Neural cell (in vitro differentiated cells): ENCODE measurements at regions not wholly inside any gene's neighbourhood (a gene's known extent, or its start where the extent isn't known, plus 50 kb on each side); places are given as distances from the start of the nearest gene placed in this dataset.

Experiments
- H2AFZ ChIP-seq: fragments of 200-600, 300-800 bp; sonication (generic), shearing (Covaris generic); 2 replicates; pipeline ENCODE4 v1.6.0; 2014; ENCODE audit warnings: low read depth, mild to moderate bottlenecking, antibody characterized with exemption, low read length, moderate library complexity
- H3F3A ChIP-seq: fragments of 200-600 bp; shearing (Covaris generic); 2 replicates; pipeline ENCODE4 v1.6.1; 2016; ENCODE audit warnings: mild to moderate bottlenecking, moderate library complexity, mixed read lengths, antibody characterized with exemption, low read length; ENCODE audit not compliant: insufficient read depth, poor library complexity, severe bottlenecking
- H3K27ac ChIP-seq: fragments of 200-600, 300-800 bp; sonication (generic), shearing (Covaris generic); 2 replicates; pipeline ENCODE4 v1.5.1; 2014; ENCODE audit warnings: mild to moderate bottlenecking, low read length, moderate library complexity
- H3K27me3 ChIP-seq: fragments of 300-800, 200-600 bp; sonication (generic), shearing (Covaris generic); 2 replicates; pipeline ENCODE4 v1.6.0; 2014; ENCODE audit warnings: mild to moderate bottlenecking, low read depth, low read length, moderate library complexity; ENCODE audit not compliant: insufficient read depth
- H3K36me3 ChIP-seq: fragments of 300-800, 200-600 bp; sonication (generic), shearing (Covaris generic); 2 replicates; pipeline ENCODE4 v1.5.1; 2014; ENCODE audit warnings: mild to moderate bottlenecking, antibody characterized with exemption, low read length, moderate library complexity; ENCODE audit not compliant: insufficient read depth
- H3K4me2 ChIP-seq: fragments of 300-800, 200-600 bp; sonication (generic), shearing (Covaris generic); 2 replicates; pipeline ENCODE4 v1.6.0; 2014; ENCODE audit warnings: mild to moderate bottlenecking, low read length
- H3K4me3 ChIP-seq: fragments of 300-800, 200-600 bp; sonication (generic), shearing (Covaris generic); 2 replicates; pipeline ENCODE4 v1.5.1; 2014; ENCODE audit warnings: mild to moderate bottlenecking, low read length, moderate library complexity
- H3K79me2 ChIP-seq: fragments of 200-600 bp; shearing (Covaris generic); replicated peaks from 2 replicates; pipeline ENCODE4 v1.6.0; 2014; ENCODE audit warnings: mild to moderate bottlenecking, low read length, moderate library complexity; ENCODE audit not compliant: insufficient read depth
- H3K9ac ChIP-seq: fragments of 300-800, 200-600 bp; sonication (generic), shearing (Covaris generic); 2 replicates; pipeline ENCODE4 v1.6.1; 2016; ENCODE audit warnings: mild to moderate bottlenecking, low read length, mixed read lengths
- H3K9me2 ChIP-seq: fragments of 200-600 bp; shearing (Covaris generic); 2 replicates; pipeline ENCODE4 v1.6.1; 2016; ENCODE audit warnings: mild to moderate bottlenecking, low read length, mixed read lengths; ENCODE audit not compliant: insufficient read depth
- H3K9me3 ChIP-seq: fragments of 200-600, 300-800 bp; sonication (generic), shearing (Covaris generic); 2 replicates; pipeline ENCODE4 v1.6.1; 2016; ENCODE audit warnings: mild to moderate bottlenecking, mixed run types, low read length, moderate library complexity, mixed read lengths
- H4K20me1 ChIP-seq: fragments of 200-600 bp; shearing (Covaris generic); 2 replicates; pipeline ENCODE4 v1.6.1; 2016; ENCODE audit warnings: mild to moderate bottlenecking, mixed run types; ENCODE audit not compliant: insufficient read depth
- EP300 ChIP-seq: fragments of 450-650 bp; conservative IDR thresholded peaks from 2 replicates; pipeline ENCODE4 v1.6.1; 2014; ENCODE audit warnings: antibody characterized with exemption, mild to moderate bottlenecking, moderate library complexity; ENCODE audit not compliant: poor library complexity, severe bottlenecking
- EZH2 ChIP-seq: fragments of 200-600, 300-800 bp; shearing (Covaris generic), sonication (generic); IDR thresholded peaks from 2 replicates; pipeline ENCODE4 v1.6.1; 2014; ENCODE audit warnings: antibody characterized with exemption, low read length, borderline replicate concordance, mild to moderate bottlenecking; ENCODE audit not compliant: insufficient read depth, poor library complexity, severe bottlenecking
- MXI1 ChIP-seq: fragments of 450-650 bp; conservative IDR thresholded peaks from 2 replicates; pipeline ENCODE4 v1.6.1; 2014; ENCODE audit warnings: antibody characterized with exemption, mild to moderate bottlenecking; ENCODE audit not compliant: poor library complexity, severe bottlenecking
- POLR2AphosphoS5 ChIP-seq: IDR thresholded peaks from 2 replicates; pipeline ENCODE4 v1.6.1; 2012
- RAD21 ChIP-seq: fragments of 450-650 bp; conservative IDR thresholded peaks from 2 replicates; pipeline ENCODE4 v1.6.1; 2014; ENCODE audit warnings: antibody characterized with exemption, mild to moderate bottlenecking, moderate library complexity
- SMC3 ChIP-seq: fragments of 450-650 bp; conservative IDR thresholded peaks from 2 replicates; pipeline ENCODE4 v1.6.1; 2014; ENCODE audit warnings: antibody characterized with exemption, mild to moderate bottlenecking, moderate library complexity; ENCODE audit not compliant: poor library complexity
- TF ChIP-seq, protein P1 (sequence below): IDR thresholded peaks from 2 replicates; pipeline ENCODE4 v1.6.1; 2012; ENCODE audit warnings: borderline replicate concordance
- TF ChIP-seq, protein P2 (sequence below): fragments of 450-650 bp; IDR thresholded peaks from 2 replicates; pipeline ENCODE4 v1.5.1; 2014; ENCODE audit warnings: antibody characterized with exemption, mild to moderate bottlenecking, moderate library complexity; ENCODE audit not compliant: poor library complexity, severe bottlenecking

DNA sequence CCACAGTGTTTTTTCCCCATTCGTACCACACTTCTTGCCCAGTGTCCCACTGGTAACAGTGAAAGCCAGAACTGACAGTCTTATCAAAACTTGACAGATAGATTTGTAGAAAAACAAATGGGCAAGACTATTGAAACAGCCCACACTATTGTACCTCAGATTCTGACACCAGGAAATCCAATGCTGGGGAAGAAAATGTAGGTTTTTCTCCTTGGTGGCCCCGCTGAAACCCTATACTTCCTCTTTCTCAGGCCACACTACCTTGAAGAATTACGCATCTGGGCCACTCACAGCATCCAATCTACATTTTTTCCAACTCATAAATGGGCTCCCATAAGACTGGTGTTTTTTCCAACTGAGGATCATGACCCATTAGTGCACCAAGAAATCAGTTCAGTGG, 90.9 kb upstream of the HDDC2 start:
- Histone ChIP-seq H3K27ac (no peak overlapping the region), H3K9ac (no peak overlapping the region), H3F3A (no peaks in the 10 kb centered on the region), H3K36me3 (no peaks in the 10 kb centered on the region), H3K4me3 (no peak overlapping the region), H4K20me1 (no peaks in the 10 kb centered on the region), H3K4me2 (no peak overlapping the region), H2AFZ (no peak overlapping the region), H3K9me3 (no peaks in the 10 kb centered on the region), H3K79me2 (no peaks in the 10 kb centered on the region), H3K9me2 (no peaks in the 10 kb centered on the region), H3K27me3 (no peaks in the 10 kb centered on the region)
- TF ChIP-seq EZH2 (no peak), POLR2AphosphoS5 (no peak), RAD21 (no peak)
- TF ChIP-seq, protein P1, sequence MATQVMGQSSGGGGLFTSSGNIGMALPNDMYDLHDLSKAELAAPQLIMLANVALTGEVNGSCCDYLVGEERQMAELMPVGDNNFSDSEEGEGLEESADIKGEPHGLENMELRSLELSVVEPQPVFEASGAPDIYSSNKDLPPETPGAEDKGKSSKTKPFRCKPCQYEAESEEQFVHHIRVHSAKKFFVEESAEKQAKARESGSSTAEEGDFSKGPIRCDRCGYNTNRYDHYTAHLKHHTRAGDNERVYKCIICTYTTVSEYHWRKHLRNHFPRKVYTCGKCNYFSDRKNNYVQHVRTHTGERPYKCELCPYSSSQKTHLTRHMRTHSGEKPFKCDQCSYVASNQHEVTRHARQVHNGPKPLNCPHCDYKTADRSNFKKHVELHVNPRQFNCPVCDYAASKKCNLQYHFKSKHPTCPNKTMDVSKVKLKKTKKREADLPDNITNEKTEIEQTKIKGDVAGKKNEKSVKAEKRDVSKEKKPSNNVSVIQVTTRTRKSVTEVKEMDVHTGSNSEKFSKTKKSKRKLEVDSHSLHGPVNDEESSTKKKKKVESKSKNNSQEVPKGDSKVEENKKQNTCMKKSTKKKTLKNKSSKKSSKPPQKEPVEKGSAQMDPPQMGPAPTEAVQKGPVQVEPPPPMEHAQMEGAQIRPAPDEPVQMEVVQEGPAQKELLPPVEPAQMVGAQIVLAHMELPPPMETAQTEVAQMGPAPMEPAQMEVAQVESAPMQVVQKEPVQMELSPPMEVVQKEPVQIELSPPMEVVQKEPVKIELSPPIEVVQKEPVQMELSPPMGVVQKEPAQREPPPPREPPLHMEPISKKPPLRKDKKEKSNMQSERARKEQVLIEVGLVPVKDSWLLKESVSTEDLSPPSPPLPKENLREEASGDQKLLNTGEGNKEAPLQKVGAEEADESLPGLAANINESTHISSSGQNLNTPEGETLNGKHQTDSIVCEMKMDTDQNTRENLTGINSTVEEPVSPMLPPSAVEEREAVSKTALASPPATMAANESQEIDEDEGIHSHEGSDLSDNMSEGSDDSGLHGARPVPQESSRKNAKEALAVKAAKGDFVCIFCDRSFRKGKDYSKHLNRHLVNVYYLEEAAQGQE = no peak
- TF ChIP-seq, protein P2, sequence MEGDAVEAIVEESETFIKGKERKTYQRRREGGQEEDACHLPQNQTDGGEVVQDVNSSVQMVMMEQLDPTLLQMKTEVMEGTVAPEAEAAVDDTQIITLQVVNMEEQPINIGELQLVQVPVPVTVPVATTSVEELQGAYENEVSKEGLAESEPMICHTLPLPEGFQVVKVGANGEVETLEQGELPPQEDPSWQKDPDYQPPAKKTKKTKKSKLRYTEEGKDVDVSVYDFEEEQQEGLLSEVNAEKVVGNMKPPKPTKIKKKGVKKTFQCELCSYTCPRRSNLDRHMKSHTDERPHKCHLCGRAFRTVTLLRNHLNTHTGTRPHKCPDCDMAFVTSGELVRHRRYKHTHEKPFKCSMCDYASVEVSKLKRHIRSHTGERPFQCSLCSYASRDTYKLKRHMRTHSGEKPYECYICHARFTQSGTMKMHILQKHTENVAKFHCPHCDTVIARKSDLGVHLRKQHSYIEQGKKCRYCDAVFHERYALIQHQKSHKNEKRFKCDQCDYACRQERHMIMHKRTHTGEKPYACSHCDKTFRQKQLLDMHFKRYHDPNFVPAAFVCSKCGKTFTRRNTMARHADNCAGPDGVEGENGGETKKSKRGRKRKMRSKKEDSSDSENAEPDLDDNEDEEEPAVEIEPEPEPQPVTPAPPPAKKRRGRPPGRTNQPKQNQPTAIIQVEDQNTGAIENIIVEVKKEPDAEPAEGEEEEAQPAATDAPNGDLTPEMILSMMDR = no peak

DNA sequence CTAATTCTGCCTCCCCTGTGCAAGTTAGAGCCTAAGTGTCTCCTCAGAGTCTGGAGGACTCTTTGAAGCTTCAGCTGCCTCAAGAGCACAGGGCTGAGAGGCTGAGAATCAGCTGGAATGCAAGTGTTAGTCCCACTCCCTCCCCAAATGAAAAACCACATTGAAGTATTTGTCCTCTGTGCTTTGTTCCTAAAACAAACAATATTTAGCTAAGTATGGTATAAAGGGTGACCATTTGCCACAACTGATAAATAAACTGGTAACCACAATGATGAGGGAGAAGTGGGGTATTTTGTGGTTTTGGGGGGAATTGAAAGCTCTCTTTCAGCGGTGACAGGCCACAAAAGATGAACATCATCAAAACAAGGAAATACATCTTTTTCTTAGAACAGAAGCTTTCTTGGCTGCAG, 91.7 kb upstream of the HDDC2 start:
- no peak for TF ChIP-seq MXI1
- TF ChIP-seq, protein P1 = no peak
- TF ChIP-seq EP300 = no peak
- TF ChIP-seq EZH2 = no peak
- no peak for TF ChIP-seq SMC3
- TF ChIP-seq POLR2AphosphoS5 = no peak
- Histone ChIP-seq H3K9me2 (no peaks in the 10 kb centered on the region), H3K9me3 (no peaks in the 10 kb centered on the region), H3K4me2 (no peak overlapping the region), H3K36me3 (no peaks in the 10 kb centered on the region), H3K27me3 (no peaks in the 10 kb centered on the region), H4K20me1 (no peaks in the 10 kb centered on the region), H3K27ac (no peak overlapping the region), H2AFZ (no peak overlapping the region), H3K4me3 (no peak overlapping the region), H3K79me2 (no peaks in the 10 kb centered on the region), H3K9ac (no peak overlapping the region), H3F3A (no peaks in the 10 kb centered on the region)
